OCI-LY7 (cell line): ENCODE measurements at regions not wholly inside any gene's neighbourhood (a gene's known extent, or its start where the extent isn't known, plus 50 kb on each side); places are given as distances from the start of the nearest gene placed in this dataset.

Experiments used
- CTCF ChIP-seq: fragments of 200-600 bp; sonication (generic); conservative IDR thresholded peaks from 2 replicates; pipeline ENCODE4 v1.5.1; 2014; ENCODE audit warnings: mild to moderate bottlenecking, antibody characterized with exemption, low read length, moderate library complexity, mixed read lengths
- EZH2phosphoT487 ChIP-seq: fragments of 200-600 bp; sonication (generic); IDR thresholded peaks from 2 replicates; pipeline ENCODE4 v1.6.1; 2018; ENCODE audit warnings: low read depth, borderline replicate concordance, mild to moderate bottlenecking, mixed run types, antibody characterized with exemption, low read length, moderate library complexity, mixed read lengths

- TF ChIP-seq CTCF (no peak), EZH2phosphoT487 (no peak)
Measured at GRCh38 chr4:84385203-84385602, 113.9 kb downstream of the NKX6-1 start.
